Tibial nerve (tissue), 4 donors: ENCODE measurements at regions not wholly inside any gene's neighbourhood (a gene's known extent, or its start where the extent isn't known, plus 50 kb on each side); places are given as distances from the start of the nearest gene placed in this dataset.

ENCODE experiments used
- DNase-seq, 2 donors: peaks; one replicate each; pipeline ENCODE4 v3.0.0-alpha.2; 2019; ENCODE audit warnings: low spot score in 2 of 2
- H3K27ac ChIP-seq, 4 donors: fragments of 200-600 bp; sonication (generic) in 3 of 4; one replicate each; pipeline ENCODE4 v1.5.1; 2017 to 2019; ENCODE audit warnings: mild to moderate bottlenecking in 1 of 4
- H3K27me3 ChIP-seq, 2 donors: fragments of 200-600 bp; sonication (generic) in 1 of 2; one replicate each; pipeline versions ENCODE4 v1.5.1 to v1.6.0; 2017 to 2019
- H3K36me3 ChIP-seq, 3 donors: fragments of 200-600 bp; sonication (generic); one replicate each; pipeline ENCODE4 v1.5.1; 2018 to 2019
- H3K4me1 ChIP-seq, 4 donors: fragments of 200-600 bp; sonication (generic) in 3 of 4; one replicate each; pipeline ENCODE4 v1.5.1; 2017 to 2019
- H3K4me3 ChIP-seq, 4 donors: fragments of 200-600 bp; sonication (generic) in 3 of 4; one replicate each; pipeline ENCODE4 v1.5.1; 2017 to 2019; ENCODE audit warnings: mild to moderate bottlenecking in 1 of 4, moderate library complexity in 1 of 4
- H3K9me3 ChIP-seq, 4 donors: fragments of 200-600 bp; sonication (generic) in 3 of 4; one replicate each; pipeline ENCODE4 v1.5.1; 2017 to 2019
- EP300 ChIP-seq, 2 donors: sonication (generic); formaldehyde crosslinking; IDR thresholded peaks; one replicate each; pipeline ENCODE4 v1.6.1; 2017; ENCODE audit warnings: antibody characterized with exemption in 2 of 2, mild to moderate bottlenecking in 1 of 2
- POLR2A ChIP-seq, 2 donors: fragments of 450-650 bp; IDR thresholded peaks; one replicate each; pipeline ENCODE4 v1.6.1; 2017; ENCODE audit warnings: antibody characterized with exemption in 2 of 2, mild to moderate bottlenecking in 2 of 2, moderate library complexity in 2 of 2
- WGBS, 2 donors: methylation state at CpG; one replicate each; pipeline ENCODE4 v1.1.5; 2018; 5-methylcytosine and 5-hydroxymethylcytosine counted together
- TF ChIP-seq, protein P1 (sequence below), 5 experiments: fragments of 200-600 bp in 3 of 5; fragments of 450-650 bp in 2 of 5; sonication (generic) in 3 of 5; IDR thresholded peaks; one replicate each; pipeline ENCODE4 v1.5.1; 2016 to 2019; ENCODE audit warnings: antibody characterized with exemption in 5 of 5, mild to moderate bottlenecking in 3 of 5, moderate library complexity in 2 of 5

DNA sequence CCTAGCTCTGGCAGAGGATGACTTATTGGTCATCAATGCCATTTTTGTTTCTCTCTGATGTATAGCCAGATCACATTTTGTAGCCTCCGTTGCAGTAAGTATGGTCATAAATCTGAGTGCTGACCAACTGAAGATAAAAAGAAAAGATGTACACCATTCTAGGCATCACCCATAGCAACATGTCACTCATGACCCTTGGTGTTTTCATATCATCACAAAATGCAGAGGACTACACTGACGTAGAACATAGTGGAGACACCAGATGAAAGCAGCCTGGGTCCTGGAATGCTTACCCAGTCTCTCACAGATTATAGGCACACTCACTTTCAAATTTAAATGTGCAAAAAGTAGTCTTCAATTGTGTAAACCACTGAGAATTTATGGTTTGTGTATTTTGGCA lies 172.8 kb downstream of the PDHA2 start:
- no peak for DNase-seq
- 53 to 56% methylated on average over 2 of the region's 2 CpGs for WGBS, 2 donors
- H3K4me3 ChIP-seq = no peak overlapping the region
- TF ChIP-seq EP300 (IDR thresholded peaks at IDR 0.05) (no peak), POLR2A (IDR thresholded peaks at IDR 0.05) (no peak)
- TF ChIP-seq, protein P1, sequence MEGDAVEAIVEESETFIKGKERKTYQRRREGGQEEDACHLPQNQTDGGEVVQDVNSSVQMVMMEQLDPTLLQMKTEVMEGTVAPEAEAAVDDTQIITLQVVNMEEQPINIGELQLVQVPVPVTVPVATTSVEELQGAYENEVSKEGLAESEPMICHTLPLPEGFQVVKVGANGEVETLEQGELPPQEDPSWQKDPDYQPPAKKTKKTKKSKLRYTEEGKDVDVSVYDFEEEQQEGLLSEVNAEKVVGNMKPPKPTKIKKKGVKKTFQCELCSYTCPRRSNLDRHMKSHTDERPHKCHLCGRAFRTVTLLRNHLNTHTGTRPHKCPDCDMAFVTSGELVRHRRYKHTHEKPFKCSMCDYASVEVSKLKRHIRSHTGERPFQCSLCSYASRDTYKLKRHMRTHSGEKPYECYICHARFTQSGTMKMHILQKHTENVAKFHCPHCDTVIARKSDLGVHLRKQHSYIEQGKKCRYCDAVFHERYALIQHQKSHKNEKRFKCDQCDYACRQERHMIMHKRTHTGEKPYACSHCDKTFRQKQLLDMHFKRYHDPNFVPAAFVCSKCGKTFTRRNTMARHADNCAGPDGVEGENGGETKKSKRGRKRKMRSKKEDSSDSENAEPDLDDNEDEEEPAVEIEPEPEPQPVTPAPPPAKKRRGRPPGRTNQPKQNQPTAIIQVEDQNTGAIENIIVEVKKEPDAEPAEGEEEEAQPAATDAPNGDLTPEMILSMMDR (IDR thresholded peaks at IDR 0.05) = no peak
- H3K36me3 ChIP-seq = no peaks in the 10 kb centered on the region
- H3K27me3 ChIP-seq = no peaks in the 10 kb centered on the region
- no peaks in the 10 kb centered on the region for H3K9me3 ChIP-seq
- H3K4me1 ChIP-seq = no peaks in the 10 kb centered on the region
- H3K27ac ChIP-seq = no peak overlapping the region

DNA sequence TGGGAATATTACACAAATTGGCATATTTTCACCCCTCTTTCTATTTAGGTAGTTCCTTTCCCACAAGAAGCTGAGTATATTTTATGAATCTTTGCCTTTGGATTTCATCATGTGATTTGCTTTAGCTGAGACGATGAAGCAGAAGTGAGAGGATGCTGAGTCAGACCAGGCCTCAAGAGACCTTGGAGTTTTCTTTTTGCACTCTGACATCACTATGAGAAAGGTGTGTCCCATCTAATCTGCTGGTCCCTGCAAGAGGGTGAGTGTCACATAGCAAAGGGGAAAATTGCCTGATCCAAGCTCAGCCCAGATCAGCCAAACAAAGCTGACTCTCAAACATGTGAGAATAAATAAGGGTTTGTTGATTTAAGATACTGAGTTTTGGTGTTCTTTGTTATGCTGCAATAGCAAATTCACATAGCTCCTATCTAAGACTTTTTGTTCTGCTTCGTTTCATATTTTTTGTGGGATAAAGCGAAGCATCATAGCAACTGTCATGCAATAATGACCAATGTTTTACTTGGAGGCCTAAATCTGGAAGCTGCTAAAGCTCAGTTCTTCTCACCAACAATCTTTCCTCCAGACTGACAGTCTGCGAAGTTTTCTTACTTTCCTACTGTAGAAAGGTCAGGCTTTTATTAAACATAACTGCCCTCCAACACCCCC lies 176.9 kb downstream of the PDHA2 start:
- H3K27ac ChIP-seq = no peak overlapping the region
- WGBS, 2 donors = 54 to 57% methylated on average over 4 of the region's 4 CpGs
- H3K27me3 ChIP-seq = no peaks in the 10 kb centered on the region
- no peaks in the 10 kb centered on the region for H3K9me3 ChIP-seq
- no peaks in the 10 kb centered on the region for H3K4me1 ChIP-seq
- no peak overlapping the region for H3K4me3 ChIP-seq
- H3K36me3 ChIP-seq = no peaks in the 10 kb centered on the region
- no peak for DNase-seq
- TF ChIP-seq POLR2A (IDR thresholded peaks at IDR 0.05) (no peak), EP300 (IDR thresholded peaks at IDR 0.05) (no peak)
- TF ChIP-seq, protein P1 (IDR thresholded peaks at IDR 0.05) = no peak

DNA sequence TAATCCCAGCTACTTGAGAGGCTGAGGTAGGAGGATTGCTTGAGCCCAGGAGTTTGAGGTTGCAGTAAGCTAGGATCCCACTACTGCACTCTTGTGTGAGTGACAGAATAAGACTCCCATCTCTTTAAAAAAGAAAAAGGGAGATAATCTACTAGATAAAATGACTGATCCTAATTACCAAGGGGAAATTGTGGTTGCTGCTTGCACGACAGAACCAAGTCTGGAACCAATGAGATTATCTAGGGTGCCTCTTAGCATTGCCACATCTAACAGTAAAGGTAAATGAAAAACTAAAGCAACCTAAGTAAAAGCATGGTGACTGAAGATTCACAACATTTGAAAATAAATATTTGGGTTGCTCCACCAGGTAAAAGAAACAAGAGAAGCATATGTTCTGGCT lies 185.1 kb downstream of the PDHA2 start:
- no peak for DNase-seq
- Histone ChIP-seq H3K36me3 (no peaks in the 10 kb centered on the region), H3K27ac (no peak overlapping the region), H3K27me3 (no peaks in the 10 kb centered on the region), H3K4me1 (no peaks in the 10 kb centered on the region), H3K4me3 (no peak overlapping the region), H3K9me3 (no peaks in the 10 kb centered on the region)
- TF ChIP-seq, protein P1 (IDR thresholded peaks at IDR 0.05) = no peak
- TF ChIP-seq POLR2A (IDR thresholded peaks at IDR 0.05) (no peak), EP300 (IDR thresholded peaks at IDR 0.05) (no peak)
- WGBS, 2 donors = 30 to 51% methylated on average over 1 of the region's 1 CpG

DNA sequence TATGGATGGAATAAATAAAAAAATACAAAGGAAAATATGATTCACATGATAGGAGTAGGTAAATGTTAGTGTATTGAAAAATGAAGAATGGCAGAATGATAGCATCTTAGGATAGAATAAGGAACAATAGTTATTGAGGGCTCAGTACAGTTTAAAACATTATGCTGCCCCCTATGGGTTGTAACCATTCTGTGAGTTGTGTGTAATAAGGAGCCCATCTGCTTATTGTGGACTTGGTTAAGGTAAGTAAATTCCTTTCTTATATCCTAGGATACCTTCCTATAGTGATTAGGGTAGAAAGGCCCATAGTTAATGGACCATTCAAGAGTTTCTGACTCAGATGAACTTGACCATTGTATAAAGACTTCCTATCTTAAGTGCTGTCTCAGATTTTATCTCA lies 195.8 kb downstream of the PDHA2 start:
- Histone ChIP-seq H3K9me3 (no peaks in the 10 kb centered on the region), H3K36me3 (no peaks in the 10 kb centered on the region), H3K4me1 (no peaks in the 10 kb centered on the region), H3K27me3 (no peaks in the 10 kb centered on the region), H3K27ac (no peak overlapping the region), H3K4me3 (no peak overlapping the region)
- no peak for TF ChIP-seq POLR2A (IDR thresholded peaks at IDR 0.05)
- TF ChIP-seq, protein P1 (IDR thresholded peaks at IDR 0.05) = no peak
- TF ChIP-seq EP300 (IDR thresholded peaks at IDR 0.05) = no peak
- no peak for DNase-seq

DNA sequence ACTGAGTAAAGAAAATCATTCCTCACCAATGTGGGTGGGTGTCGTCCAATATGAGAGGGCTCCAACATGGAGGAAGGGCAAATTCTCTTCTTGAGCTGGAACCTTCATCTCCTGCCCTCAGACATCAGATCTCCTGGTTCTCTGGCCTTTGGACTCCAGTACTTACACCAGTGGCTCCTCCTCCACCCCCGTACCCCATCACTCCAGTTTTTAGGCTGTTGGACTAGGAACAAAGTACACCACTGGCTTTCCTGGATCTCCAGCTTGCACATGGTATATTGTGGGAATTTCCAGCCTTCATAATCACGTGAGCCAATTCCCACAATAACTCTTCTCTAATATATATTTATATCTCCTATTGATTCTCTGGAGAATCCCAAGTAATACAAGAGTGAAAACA lies 196.9 kb downstream of the PDHA2 start:
- Histone ChIP-seq H3K27ac (no peak overlapping the region), H3K9me3 (no peaks in the 10 kb centered on the region), H3K36me3 (no peaks in the 10 kb centered on the region), H3K27me3 (no peaks in the 10 kb centered on the region), H3K4me3 (no peak overlapping the region), H3K4me1 (no peaks in the 10 kb centered on the region)
- DNase-seq = no peak
- TF ChIP-seq, protein P1 (IDR thresholded peaks at IDR 0.05) = no peak
- WGBS, 2 donors = 76 to 82% methylated on average over 3 of the region's 3 CpGs
